Ovary (tissue), 7 donors: ENCODE measurements at regions not wholly inside any gene's neighbourhood (a gene's known extent, or its start where the extent isn't known, plus 50 kb on each side); places are given as distances from the start of the nearest gene placed in this dataset.

Experiments used
- DNase-seq, 5 donors: peaks; one replicate each; pipeline ENCODE4 v3.0.0-alpha.2; 2019 to 2020
- H3K27ac ChIP-seq, 2 donors: fragments of 200-600 bp; one replicate each; pipeline versions ENCODE4 v1.5.1 to v1.8.0; 2019 to 2022
- H3K27me3 ChIP-seq: fragments of 200-600 bp; one replicate; pipeline ENCODE4 v1.8.0; 2022
- H3K36me3 ChIP-seq: fragments of 200-600 bp; sonication (generic); one replicate; pipeline ENCODE4 v1.5.1; 2019
- H3K4me1 ChIP-seq: one replicate; pipeline ENCODE4 v1.8.1; 2013; ENCODE audit warnings: mild to moderate bottlenecking, moderate library complexity; ENCODE audit not compliant: insufficient read depth
- H3K4me3 ChIP-seq: fragments of 200-600 bp; sonication (generic); one replicate; pipeline ENCODE4 v1.5.1; 2017
- H3K9me3 ChIP-seq, 2 donors: fragments of 200-600 bp in 1 of 2; sonication (generic) in 1 of 2; one replicate each; pipeline versions ENCODE4 v1.5.1 to v1.8.1; 2013 to 2019; ENCODE audit warnings: mild to moderate bottlenecking in 1 of 2, moderate library complexity in 1 of 2
- CTCF ChIP-seq, 3 donors: fragments of 450-650 bp in 2 of 3; fragments of 200-600 bp in 1 of 3; IDR thresholded peaks; one replicate each; pipeline versions ENCODE4 v1.5.1 to v1.8.0; 2016 to 2022; ENCODE audit warnings: antibody characterized with exemption in 3 of 3, mild to moderate bottlenecking in 1 of 3
- EP300 ChIP-seq: sonication (generic); formaldehyde crosslinking; IDR thresholded peaks from one replicate; pipeline ENCODE4 v1.6.1; 2017; ENCODE audit warnings: antibody characterized with exemption
- POLR2A ChIP-seq: fragments of 450-650 bp; IDR thresholded peaks from one replicate; pipeline ENCODE4 v1.6.1; 2017; ENCODE audit warnings: antibody characterized with exemption, mild to moderate bottlenecking, moderate library complexity
- WGBS, 3 donors: extraction: QIAGEN DNeasy Blood & Tissue Kit in 1 of 3; methylation state at CpG; one replicate each; pipeline versions ENCODE4 v1.1.5 to v1.1.7; 2013 to 2017; 5-methylcytosine and 5-hydroxymethylcytosine counted together
- intact Hi-C, 4 donors: fragments of 100-400 bp; cut with DNase I; formaldehyde crosslinking; loops; one replicate each; pipeline versions ENCODE4 v1.11.0 to v1.15.1; 2022 to 2023
- donor health status: DM: no; HTN: no; CAD: no; lungs with moderate emphysema.
- donor health status: DM: no; HTN: no; CAD: no.
- donor health status: Bipolar disorder and iron deficiency.
- donor health status: DM: no; HTN: no; CAD: no.
- donor health status: DM: yes; HTN: yes; CAD: no.

- intact Hi-C loops, result no loop called here
- 88 to 93% (median 88%) methylated on average over 5 of the region's 5 CpGs for WGBS, 3 donors
Observed at GRCh38 chr11:11215058-11215815, 137.8 kb downstream of the CSNK2A3 start.

GRCh38 chr11:11213117-11213516 lies 139.9 kb downstream of the CSNK2A3 start:
- intact Hi-C loops, result no loop called here
- DNase-seq, result no peak
- H3K27me3 ChIP-seq, result no peaks in the 10 kb centered on the region
- H3K27ac ChIP-seq, result no peak overlapping the region
- H3K36me3 ChIP-seq, result no peaks in the 10 kb centered on the region
- TF ChIP-seq EP300, result no peak
- no peak for TF ChIP-seq POLR2A
- no peak for TF ChIP-seq CTCF (IDR thresholded peaks at IDR 0.05)
- no peaks in the 10 kb centered on the region for H3K9me3 ChIP-seq
- WGBS, 3 donors, result 84 to 91% (median 88%) methylated on average over 4 of the region's 4 CpGs
- no peak overlapping the region for H3K4me3 ChIP-seq
- no peaks in the 10 kb centered on the region for H3K4me1 ChIP-seq

More at GRCh38 chr11:11215058-11215815, 137.8 kb downstream of the CSNK2A3 start:
- Histone ChIP-seq H3K36me3 (no peaks in the 10 kb centered on the region), H3K4me1 (no peaks in the 10 kb centered on the region), H3K4me3 (no peak overlapping the region), H3K9me3 (no peaks in the 10 kb centered on the region), H3K27me3 (no peaks in the 10 kb centered on the region), H3K27ac (no peak overlapping the region)
- TF ChIP-seq EP300, result no peak
- no peak for TF ChIP-seq CTCF (IDR thresholded peaks at IDR 0.05)
- no peak for TF ChIP-seq POLR2A
- no peak for DNase-seq

- DNase-seq, result no peak
- no peaks in the 10 kb centered on the region for H3K27me3 ChIP-seq
- no peaks in the 10 kb centered on the region for H3K36me3 ChIP-seq
- TF ChIP-seq POLR2A, result no peak
- no peak overlapping the region for H3K27ac ChIP-seq
- H3K4me1 ChIP-seq, result no peaks in the 10 kb centered on the region
- intact Hi-C loops, result no loop called here
- H3K4me3 ChIP-seq, result no peak overlapping the region
- H3K9me3 ChIP-seq, result no peaks in the 10 kb centered on the region
Observed at GRCh38 chr11:11211888-11212287, 141.2 kb downstream of the CSNK2A3 start.

GRCh38 chr11:11211186-11211585 lies 141.9 kb downstream of the CSNK2A3 start:
- Histone ChIP-seq H3K27ac (no peak overlapping the region), H3K36me3 (no peaks in the 10 kb centered on the region), H3K9me3 (no peaks in the 10 kb centered on the region), H3K4me1 (no peaks in the 10 kb centered on the region), H3K4me3 (no peak overlapping the region), H3K27me3 (no peaks in the 10 kb centered on the region)
- TF ChIP-seq POLR2A, result no peak
- TF ChIP-seq EP300, result no peak
- TF ChIP-seq CTCF (IDR thresholded peaks at IDR 0.05), result no peak
- intact Hi-C loops, result no loop called here
- no peak for DNase-seq
- 64 to 71% (median 70%) methylated on average over 7 of the region's 7 CpGs for WGBS, 3 donors

GRCh38 chr11:11210446-11210845 lies 142.6 kb downstream of the CSNK2A3 start:
- intact Hi-C loops, result no loop called here
- H3K9me3 ChIP-seq, result no peaks in the 10 kb centered on the region
- H3K36me3 ChIP-seq, result no peaks in the 10 kb centered on the region
- 94 to 96% (median 94%) methylated on average over 3 of the region's 3 CpGs for WGBS, 3 donors
- TF ChIP-seq CTCF (IDR thresholded peaks at IDR 0.05), result no peak
- no peak for TF ChIP-seq POLR2A
- TF ChIP-seq EP300, result no peak
- no peaks in the 10 kb centered on the region for H3K4me1 ChIP-seq
- no peak overlapping the region for H3K4me3 ChIP-seq
- H3K27ac ChIP-seq, result no peak overlapping the region
- no peak for DNase-seq
- H3K27me3 ChIP-seq, result no peaks in the 10 kb centered on the region
